ENCODE measurements at regions not wholly inside any gene's neighbourhood (a gene's known extent, or its start where the extent isn't known, plus 50 kb on each side); places are given as distances from the start of the nearest gene placed in this dataset.

DNA sequence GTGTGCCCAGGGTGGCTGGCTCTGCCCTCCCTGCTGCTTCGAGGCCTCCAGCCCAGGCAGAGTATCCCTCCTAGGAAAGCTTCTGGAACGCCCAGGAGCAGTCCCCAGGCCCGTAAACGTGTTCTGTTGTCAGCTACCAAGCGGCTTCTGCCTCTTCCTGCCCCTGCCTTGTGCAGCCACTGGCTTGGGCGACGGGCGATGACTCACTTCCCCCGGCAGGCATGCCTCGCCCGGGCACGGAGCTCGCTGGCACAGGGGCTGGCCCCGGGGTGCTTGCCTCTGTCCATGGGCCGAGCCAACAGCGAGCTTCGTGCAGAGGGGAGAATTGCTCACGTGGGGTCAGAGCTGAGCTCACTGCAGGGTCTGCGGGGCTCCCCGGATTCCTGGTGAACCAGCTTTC is 86.7 kb upstream of the THBS2 start:
- Histone ChIP-seq H3K4me1 (ENCODE audit: control insufficient read depth in 1 of 2, insufficient read depth in 2 of 2, low read length in 2 of 2) (peaks cover 10 to 16% of the 10 kb centered on the region in 2 experiments; a peak in 3 of 4 replicates), H3K9me2 (ENCODE audit: insufficient read depth) (no peaks in the 10 kb centered on the region), H3K4me2 (ENCODE audit: low read length) (peak overlapping the region; percentile 77), H3K9me3 (ENCODE audit: control insufficient read depth in 1 of 2, insufficient read depth in 1 of 2, low read depth in 1 of 2, low read length in 2 of 2) (no peaks in the 10 kb centered on the region), H2AFZ (ENCODE audit: low read depth, low read length, poor library complexity, severe bottlenecking) (peak overlapping the region; percentile 99), H3K27me3 (ENCODE audit: insufficient read depth, low read length) (no peaks in the 10 kb centered on the region), H4K20me1 (ENCODE audit: insufficient read depth) (no peaks in the 10 kb centered on the region), H3K79me2 (ENCODE audit: insufficient read depth, low read length) (no peaks in the 10 kb centered on the region), H3K4me3 (replicated peaks in 1 of 2; ENCODE audit: low read depth in 1 of 2, low read length in 2 of 2) (peak overlapping the region; percentile 15 to 40; a peak in 2 of 4 replicates), H3K9ac (ENCODE audit: low read length) (peak overlapping the region; percentile 55), H3K27ac (ENCODE audit: low read depth, low read length) (peak overlapping the region; percentile 35; the same call in 1 of the 2 replicates), H3K36me3 (ENCODE audit: control insufficient read depth in 1 of 2, insufficient read depth in 2 of 2, low read length in 2 of 2) (no peaks in the 10 kb centered on the region)
- BruUV-seq (replicated peaks): no TSS peak
- ChIA-PET RAD21 (ENCODE audit: low non-redundant PET in 1 of 2, low total read pairs in 2 of 2, uncharacterized antibody in 2 of 2, unreplicated experiment in 2 of 2) (no interaction called here), CTCF (interaction anchor here (1.5 kb wide), 1 partner anchor 383 kb away, joined by 3 read pairs; no protein-coding TSS in a partner anchor), POLR2A (interaction anchor here (1.1 kb wide), 1 partner anchor 226 kb away, joined by 3 read pairs; no protein-coding TSS in a partner anchor)
- DNase-seq (ENCODE audit: low read depth, low spot score): peak; percentile 18
- ATAC-seq: peak; percentile 99
- intact Hi-C loops (cut with micrococcal nuclease): loop anchor here (1.0 kb wide), 1 partner anchor 383 kb away; no protein-coding TSS in a partner anchor
- TF ChIP-seq JUND (IDR thresholded peaks at IDR 0.05) (peak; percentile 87), ZFX (IDR thresholded peaks at IDR 0.05) (no peak), ELF1 (IDR thresholded peaks at IDR 0.05; ENCODE audit: borderline replicate concordance, low read depth) (no peak), POLR2AphosphoS5 (IDR thresholded peaks at IDR 0.05; ENCODE audit: low read depth, low read length) (peak; percentile 77), CEBPB (IDR thresholded peaks at IDR 0.05; ENCODE audit: low read depth) (no peak), CBX3 (IDR thresholded peaks at IDR 0.05; ENCODE audit: low read depth) (peak; percentile 85; the same call in 1 of the 2 replicates), SRF (IDR thresholded peaks at IDR 0.05; ENCODE audit: low read depth) (no peak), RAD21 (IDR thresholded peaks at IDR 0.05; ENCODE audit: low read depth) (no peak), YY1 (IDR thresholded peaks at IDR 0.05; ENCODE audit: extremely low read depth, insufficient replicate concordance, low read depth, low read length) (peak; percentile 42), TCF7L2 (IDR thresholded peaks at IDR 0.05; ENCODE audit: borderline replicate concordance, extremely low read depth, insufficient read depth, insufficient read length) (no peak), POLR2A (IDR thresholded peaks at IDR 0.05; ENCODE audit: borderline replicate concordance, extremely low read depth, insufficient read depth, insufficient read length) (no peak), EZH2 (IDR thresholded peaks at IDR 0.05) (no peak), ZNF274 (IDR thresholded peaks at IDR 0.05; ENCODE audit: low read depth, low read length) (no peak), FOSL1 (IDR thresholded peaks at IDR 0.05; ENCODE audit: low read depth) (peak; percentile 84), SP1 (IDR thresholded peaks at IDR 0.05; ENCODE audit: low read depth) (peak; percentile 52; the same call in 1 of the 2 replicates), SIN3A (IDR thresholded peaks at IDR 0.05; ENCODE audit: low read depth) (no peak), EZH2phosphoT487 (IDR thresholded peaks at IDR 0.05; ENCODE audit: borderline replicate concordance) (no peak)
- TF ChIP-seq, protein P1, sequence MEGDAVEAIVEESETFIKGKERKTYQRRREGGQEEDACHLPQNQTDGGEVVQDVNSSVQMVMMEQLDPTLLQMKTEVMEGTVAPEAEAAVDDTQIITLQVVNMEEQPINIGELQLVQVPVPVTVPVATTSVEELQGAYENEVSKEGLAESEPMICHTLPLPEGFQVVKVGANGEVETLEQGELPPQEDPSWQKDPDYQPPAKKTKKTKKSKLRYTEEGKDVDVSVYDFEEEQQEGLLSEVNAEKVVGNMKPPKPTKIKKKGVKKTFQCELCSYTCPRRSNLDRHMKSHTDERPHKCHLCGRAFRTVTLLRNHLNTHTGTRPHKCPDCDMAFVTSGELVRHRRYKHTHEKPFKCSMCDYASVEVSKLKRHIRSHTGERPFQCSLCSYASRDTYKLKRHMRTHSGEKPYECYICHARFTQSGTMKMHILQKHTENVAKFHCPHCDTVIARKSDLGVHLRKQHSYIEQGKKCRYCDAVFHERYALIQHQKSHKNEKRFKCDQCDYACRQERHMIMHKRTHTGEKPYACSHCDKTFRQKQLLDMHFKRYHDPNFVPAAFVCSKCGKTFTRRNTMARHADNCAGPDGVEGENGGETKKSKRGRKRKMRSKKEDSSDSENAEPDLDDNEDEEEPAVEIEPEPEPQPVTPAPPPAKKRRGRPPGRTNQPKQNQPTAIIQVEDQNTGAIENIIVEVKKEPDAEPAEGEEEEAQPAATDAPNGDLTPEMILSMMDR (IDR thresholded peaks at IDR 0.05 in 2 of 3, conservative IDR thresholded peaks at IDR 0.05 in 1 of 3; ENCODE audit: borderline replicate concordance in 1 of 3, insufficient read depth in 1 of 3, low read depth in 2 of 3, low read length in 2 of 3): no peak
- TF ChIP-seq, protein P2, sequence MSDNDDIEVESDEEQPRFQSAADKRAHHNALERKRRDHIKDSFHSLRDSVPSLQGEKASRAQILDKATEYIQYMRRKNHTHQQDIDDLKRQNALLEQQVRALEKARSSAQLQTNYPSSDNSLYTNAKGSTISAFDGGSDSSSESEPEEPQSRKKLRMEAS (IDR thresholded peaks at IDR 0.05): peak; percentile 95
- TF ChIP-seq, protein P3, sequence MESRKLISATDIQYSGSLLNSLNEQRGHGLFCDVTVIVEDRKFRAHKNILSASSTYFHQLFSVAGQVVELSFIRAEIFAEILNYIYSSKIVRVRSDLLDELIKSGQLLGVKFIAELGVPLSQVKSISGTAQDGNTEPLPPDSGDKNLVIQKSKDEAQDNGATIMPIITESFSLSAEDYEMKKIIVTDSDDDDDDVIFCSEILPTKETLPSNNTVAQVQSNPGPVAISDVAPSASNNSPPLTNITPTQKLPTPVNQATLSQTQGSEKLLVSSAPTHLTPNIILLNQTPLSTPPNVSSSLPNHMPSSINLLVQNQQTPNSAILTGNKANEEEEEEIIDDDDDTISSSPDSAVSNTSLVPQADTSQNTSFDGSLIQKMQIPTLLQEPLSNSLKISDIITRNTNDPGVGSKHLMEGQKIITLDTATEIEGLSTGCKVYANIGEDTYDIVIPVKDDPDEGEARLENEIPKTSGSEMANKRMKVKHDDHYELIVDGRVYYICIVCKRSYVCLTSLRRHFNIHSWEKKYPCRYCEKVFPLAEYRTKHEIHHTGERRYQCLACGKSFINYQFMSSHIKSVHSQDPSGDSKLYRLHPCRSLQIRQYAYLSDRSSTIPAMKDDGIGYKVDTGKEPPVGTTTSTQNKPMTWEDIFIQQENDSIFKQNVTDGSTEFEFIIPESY (IDR thresholded peaks at IDR 0.05; ENCODE audit: extremely low read depth, insufficient replicate concordance, low read length): no peak
- TF ChIP-seq, protein P4, sequence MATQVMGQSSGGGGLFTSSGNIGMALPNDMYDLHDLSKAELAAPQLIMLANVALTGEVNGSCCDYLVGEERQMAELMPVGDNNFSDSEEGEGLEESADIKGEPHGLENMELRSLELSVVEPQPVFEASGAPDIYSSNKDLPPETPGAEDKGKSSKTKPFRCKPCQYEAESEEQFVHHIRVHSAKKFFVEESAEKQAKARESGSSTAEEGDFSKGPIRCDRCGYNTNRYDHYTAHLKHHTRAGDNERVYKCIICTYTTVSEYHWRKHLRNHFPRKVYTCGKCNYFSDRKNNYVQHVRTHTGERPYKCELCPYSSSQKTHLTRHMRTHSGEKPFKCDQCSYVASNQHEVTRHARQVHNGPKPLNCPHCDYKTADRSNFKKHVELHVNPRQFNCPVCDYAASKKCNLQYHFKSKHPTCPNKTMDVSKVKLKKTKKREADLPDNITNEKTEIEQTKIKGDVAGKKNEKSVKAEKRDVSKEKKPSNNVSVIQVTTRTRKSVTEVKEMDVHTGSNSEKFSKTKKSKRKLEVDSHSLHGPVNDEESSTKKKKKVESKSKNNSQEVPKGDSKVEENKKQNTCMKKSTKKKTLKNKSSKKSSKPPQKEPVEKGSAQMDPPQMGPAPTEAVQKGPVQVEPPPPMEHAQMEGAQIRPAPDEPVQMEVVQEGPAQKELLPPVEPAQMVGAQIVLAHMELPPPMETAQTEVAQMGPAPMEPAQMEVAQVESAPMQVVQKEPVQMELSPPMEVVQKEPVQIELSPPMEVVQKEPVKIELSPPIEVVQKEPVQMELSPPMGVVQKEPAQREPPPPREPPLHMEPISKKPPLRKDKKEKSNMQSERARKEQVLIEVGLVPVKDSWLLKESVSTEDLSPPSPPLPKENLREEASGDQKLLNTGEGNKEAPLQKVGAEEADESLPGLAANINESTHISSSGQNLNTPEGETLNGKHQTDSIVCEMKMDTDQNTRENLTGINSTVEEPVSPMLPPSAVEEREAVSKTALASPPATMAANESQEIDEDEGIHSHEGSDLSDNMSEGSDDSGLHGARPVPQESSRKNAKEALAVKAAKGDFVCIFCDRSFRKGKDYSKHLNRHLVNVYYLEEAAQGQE (IDR thresholded peaks at IDR 0.05; ENCODE audit: low read depth): no peak
